PC-9 (cell line): ENCODE measurements at regions not wholly inside any gene's neighbourhood (a gene's known extent, or its start where the extent isn't known, plus 50 kb on each side); places are given as distances from the start of the nearest gene placed in this dataset.

Experiments used
- EZH2 ChIP-seq: fragments of 200-600 bp; sonication (generic); IDR thresholded peaks from 2 replicates; pipeline ENCODE4 v1.8.0; 2017; ENCODE audit warnings: antibody characterized with exemption, low read depth
- TF ChIP-seq, protein P1 (sequence below): fragments of 200-600 bp; sonication (generic); conservative IDR thresholded peaks from 2 replicates; pipeline ENCODE4 v1.6.1; 2017; ENCODE audit warnings: mixed run types, antibody characterized with exemption, mild to moderate bottlenecking, moderate library complexity

DNA sequence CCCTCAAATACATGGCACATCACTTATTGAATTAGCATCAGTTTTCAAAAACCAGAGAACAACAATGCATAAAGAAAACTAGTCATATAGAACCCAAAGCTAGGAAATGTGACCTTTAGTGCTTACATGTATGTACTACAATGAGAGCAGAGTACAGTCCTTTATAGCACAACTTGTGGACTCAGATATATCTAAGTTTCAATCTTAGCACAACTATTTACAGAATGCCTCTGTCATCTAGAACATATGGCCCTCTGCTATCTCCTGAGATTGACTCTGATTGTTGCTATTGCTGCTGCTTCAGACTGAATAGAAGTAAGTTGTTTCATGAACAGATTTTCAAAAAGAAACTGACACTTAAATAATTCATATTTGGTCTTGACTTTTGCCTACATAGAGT is 1536.2 kb downstream of the EFNA5 start:
- TF ChIP-seq, protein P1, sequence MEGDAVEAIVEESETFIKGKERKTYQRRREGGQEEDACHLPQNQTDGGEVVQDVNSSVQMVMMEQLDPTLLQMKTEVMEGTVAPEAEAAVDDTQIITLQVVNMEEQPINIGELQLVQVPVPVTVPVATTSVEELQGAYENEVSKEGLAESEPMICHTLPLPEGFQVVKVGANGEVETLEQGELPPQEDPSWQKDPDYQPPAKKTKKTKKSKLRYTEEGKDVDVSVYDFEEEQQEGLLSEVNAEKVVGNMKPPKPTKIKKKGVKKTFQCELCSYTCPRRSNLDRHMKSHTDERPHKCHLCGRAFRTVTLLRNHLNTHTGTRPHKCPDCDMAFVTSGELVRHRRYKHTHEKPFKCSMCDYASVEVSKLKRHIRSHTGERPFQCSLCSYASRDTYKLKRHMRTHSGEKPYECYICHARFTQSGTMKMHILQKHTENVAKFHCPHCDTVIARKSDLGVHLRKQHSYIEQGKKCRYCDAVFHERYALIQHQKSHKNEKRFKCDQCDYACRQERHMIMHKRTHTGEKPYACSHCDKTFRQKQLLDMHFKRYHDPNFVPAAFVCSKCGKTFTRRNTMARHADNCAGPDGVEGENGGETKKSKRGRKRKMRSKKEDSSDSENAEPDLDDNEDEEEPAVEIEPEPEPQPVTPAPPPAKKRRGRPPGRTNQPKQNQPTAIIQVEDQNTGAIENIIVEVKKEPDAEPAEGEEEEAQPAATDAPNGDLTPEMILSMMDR = no peak
- TF ChIP-seq EZH2 = no peak
